Activated T-helper 9 cell treated with anti-CD3 and anti-CD28 coated beads, Interleukin-2, amount 50 U/mL, for 16 hours (primary cell): ENCODE measurements at regions not wholly inside any gene's neighbourhood (a gene's known extent, or its start where the extent isn't known, plus 50 kb on each side); places are given as distances from the start of the nearest gene placed in this dataset.
"Not testable (repeated sequence)": the region's sequence is repeated elsewhere in the genome, so short reads cannot be mapped to it uniquely, and the experiment has no call there.

Experiments used
- DNase-seq: peaks from one replicate; pipeline ENCODE4 v3.0.0-alpha.2; 2020; ENCODE audit warnings: low read depth

DNA sequence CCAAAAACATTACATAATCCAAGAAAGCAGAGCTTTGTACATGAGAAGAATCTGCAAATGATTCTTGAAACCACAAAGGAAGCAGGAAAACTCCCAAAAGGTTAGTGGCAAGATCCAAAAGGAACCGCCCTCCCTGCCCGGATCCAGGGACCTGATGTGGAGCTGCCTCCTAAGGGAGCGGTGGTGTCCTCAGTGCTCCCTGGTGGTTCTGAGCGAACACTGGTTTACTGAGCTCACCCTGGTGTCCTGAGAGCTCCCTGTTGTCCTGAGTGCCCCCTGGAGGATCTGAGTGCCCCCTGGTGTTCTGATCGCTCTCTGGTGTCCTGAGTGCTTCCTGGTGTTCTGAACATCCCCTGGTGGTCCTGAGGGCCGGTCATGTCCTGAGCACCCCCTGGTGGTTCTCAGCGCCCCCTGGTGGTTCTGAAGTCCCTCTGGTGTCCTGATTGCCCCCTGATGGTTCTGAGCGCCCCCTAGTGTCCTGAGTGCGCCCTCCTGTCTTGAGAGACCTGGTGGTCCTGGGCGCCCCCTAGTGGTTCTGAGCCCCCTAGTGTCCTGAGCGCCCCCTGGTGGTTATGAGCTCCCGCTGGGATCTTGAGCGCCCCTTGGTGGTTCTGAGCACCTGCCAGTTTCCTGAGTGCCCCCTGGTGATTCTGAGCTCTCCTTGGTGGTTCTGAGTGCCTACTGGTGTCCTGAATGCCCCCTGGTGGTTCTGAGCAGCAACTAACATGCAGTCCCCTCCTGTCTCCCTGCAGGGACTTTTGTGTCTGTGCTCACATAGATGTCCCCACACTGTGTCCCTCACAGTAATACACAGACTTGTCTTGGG, 891.1 kb downstream of the TMEM121 start:
- DNase-seq = peak; percentile 71

DNA sequence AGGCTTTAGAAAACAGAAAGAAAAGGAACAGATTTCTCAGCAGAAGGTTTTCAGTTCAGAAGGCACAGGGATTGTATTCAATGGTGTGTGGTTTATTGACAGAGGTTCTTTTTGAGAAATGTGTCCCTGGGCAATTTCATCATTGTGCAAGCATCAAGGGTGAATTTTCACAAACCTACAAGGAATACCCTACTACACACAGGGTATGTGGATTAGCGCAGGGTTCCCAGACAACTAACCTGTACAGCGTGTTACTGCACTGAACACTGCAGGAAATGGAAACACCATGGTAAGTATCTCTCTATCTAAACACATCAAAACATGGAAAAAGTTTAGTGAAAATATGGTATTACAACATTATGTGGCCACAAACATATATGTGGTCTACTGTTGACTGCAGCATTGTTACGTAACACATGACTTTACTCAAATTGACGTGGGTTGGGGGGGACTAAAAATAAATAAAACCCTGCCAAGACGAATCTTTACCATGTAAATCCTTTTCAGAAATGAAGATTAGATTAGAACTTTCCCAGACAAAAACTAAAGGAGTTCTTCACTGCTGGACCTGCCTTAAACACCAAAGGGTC, 893.1 kb downstream of the TMEM121 start:
- DNase-seq = no peak

DNA sequence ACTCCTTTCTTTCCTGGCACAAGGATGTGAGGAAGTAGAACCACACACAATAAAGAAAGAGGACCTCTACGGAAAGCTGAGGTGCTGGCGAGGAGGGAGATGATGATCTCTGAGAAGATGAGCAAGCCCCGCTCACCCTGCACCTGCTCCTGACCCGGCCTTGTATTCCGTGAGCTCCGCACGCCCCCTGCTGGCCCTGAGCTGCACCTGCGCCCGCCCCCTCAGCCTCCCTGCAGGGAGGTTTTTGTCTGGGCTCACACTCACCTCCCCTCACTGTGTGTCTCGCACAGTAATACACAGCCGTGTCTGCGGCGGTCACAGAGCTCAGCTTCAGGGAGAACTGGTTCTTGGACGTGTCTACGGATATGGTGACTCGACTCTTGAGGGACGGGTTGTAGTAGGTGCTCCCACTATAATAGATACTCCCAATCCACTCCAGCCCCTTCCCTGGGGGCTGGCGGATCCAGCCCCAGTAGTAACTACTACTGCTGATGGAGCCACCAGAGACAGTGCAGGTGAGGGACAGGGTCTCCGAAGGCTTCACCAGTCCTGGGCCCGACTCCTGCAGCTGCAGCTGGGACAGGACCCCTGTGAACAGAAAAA, 895.1 kb downstream of the TMEM121 start:
- DNase-seq = peak; percentile 77

DNA sequence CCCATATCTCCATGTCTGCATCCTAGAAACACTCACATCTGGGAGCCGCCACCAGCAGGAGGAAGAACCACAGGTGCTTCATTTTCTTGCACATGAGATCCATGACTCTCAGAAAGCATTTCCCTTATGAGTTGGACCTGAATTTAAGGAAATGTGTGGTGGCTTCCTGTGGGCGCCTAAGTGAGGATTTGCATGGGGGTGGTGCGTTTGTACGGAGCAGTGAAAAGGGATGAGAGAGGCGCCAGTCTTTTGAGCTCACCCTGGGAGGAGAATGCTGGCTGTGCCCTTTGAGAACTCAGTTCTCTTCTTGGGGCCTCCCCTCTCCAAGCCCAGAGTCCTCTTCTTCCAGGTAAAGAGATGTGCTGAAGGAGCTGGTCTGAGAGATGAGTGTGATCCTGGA, 895.7 kb downstream of the TMEM121 start:
- DNase-seq = no peak

DNA sequence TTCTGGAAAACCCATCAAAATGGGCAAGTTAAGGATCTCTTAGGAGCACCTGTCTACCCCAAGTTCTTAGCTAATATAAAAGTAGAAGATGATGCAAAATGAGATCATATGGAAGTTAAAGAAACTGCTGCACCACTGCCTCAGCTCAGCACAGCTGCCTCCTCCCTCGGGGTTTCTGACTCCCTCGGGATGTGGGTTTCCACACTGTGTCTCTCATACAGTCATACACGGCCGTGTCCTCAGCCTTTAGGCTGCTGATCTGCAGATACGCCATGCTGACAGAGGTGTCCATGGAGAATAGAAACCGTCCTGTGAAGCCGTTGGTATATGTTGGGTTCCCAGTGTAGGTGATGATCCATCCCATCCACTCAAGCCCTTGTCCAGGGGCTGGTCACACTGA, 898.8 kb downstream of the TMEM121 start:
- not testable (repeated sequence) for DNase-seq

DNA sequence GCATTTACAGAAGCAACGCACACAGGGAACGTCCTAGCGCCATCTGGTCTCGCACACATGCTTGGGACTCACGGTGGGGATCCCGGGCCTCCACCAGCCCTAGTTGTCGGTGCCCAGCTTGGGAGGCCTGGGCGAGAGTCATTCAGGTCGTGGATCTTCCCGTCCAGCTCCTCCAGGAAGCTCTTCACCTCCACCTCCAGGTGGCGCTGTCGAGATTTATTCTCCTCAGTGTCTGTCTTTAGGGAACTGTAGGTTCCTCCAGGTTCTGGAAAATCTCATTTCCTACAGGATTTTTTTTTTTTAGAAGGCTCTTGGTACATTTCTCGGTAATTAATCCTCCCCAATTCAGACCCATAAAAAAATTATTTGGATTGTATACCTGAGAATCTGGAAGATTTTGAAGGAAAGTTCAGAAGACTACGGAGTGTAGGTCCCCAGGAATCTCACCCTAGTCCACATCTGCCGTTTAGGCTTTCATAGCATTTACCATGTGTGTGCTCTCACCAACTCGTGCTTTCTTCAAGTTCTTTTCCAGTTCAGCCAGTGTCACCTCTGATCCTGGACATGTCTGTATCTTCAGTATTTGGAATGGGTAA, 910.0 kb downstream of the TMEM121 start:
- DNase-seq = peak; percentile 63

DNA sequence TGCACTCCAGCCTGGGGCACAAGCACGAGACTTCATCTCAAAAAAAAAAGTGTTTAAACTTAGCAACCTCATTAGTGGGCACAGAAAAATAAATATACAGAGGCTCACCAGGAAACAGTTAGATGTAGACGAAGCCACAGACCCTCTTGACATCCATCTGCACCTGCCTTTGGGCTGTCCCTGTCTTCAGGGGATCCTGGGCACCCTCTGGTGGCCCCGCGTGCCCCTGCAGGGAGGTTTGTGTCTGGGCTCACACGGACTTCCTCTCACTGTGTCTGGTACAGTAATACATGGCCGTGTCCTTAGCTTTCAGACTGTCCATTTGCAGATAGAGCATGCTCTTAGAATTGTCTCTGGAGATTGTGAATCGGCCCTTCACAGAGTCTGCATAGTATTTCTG, 916.5 kb downstream of the TMEM121 start:
- DNase-seq = peak; percentile 13

DNA sequence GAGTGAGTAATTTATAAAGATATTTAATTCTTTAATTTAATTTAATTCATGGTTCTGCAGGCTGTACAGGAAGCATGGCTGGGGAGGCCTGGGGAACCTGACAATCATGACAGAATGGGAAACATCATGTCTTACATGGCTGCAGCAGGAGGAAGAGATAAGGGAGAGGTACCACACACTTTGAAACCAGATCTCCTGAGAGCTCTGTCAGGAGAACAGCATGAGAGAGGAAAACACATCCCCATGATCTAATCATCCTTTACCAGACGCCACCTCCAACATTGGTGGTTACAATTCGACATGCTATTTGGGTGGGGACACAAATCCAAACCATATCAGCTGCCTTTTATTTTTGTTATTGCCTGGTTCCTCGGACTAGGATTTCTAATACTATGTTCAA, 928.6 kb downstream of the TMEM121 start:
- no peak for DNase-seq

DNA sequence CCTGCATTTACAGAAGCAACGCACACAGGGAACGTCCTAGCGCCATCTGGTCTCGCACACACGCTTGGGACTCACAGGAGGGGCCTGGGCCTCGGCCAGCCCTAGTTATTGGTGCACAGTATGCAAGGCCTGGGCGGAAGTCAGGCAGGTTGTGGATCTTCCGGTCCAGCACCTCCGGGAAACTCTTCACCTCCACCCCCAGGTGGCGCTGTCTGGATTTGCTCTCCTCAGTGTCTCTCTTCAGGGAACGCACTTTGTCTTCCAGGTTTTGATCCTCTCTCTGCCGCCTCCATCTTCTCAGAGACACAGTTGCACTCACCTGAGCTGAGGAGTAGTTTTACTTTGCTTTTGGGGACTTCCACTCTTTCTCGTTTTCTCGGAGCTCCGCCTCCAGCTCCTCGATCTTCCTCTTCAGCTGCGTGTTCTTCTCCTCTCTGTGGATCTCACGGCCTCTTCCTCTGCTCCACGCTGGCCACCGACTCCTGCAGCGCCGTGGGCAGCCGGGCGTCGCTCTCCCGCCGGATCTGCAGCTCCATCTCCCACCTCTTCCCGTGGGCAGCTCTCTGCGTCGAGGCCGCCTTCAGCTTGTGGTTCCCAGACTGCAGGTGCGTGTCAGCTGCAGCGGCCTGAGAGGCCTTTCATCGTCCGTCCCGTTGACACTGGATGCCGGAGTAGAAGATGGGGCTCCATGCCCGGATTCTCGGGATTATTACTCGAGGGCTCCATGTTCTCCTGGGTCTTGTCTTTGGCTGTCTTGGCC, 933.8 kb downstream of the TMEM121 start:
- DNase-seq = peak; percentile 62

DNA sequence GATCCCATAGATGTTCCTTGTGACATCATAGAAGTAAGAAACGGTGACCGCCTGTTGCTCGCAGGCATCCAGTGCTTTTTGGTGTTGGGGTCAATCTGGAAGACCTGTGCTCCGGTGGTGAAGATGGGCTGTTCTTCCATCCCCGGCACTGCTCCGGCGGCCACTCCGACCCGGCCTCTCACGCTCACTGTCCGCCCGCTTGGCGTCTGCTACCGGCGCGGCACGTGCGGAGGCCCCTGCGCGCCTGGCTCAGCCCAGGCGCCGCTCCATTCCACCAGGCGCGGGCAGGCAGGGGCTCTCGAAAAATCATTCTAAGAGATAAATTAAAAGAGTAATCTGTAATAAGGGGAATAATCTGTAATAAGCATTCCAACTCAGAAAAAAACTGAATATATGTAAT, 934.5 kb downstream of the TMEM121 start:
- DNase-seq = no peak

DNA sequence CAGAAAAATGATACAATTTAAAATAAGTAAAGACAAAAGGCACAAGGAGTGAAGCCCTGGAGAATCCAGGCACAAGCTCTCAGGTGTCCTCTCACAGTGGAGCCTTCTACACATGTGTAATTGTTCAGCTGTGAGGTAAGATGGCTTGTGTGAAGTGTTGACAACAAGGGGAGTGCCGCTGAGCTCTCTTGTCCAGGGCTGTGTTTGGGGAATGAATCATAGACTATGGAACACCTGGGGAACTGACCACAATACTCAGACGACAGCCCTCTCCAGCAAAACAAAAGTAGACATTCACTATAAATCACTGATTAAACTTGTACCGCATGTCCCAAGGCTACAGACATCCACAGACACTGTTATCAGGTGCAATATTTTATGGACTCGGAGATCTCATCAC, 940.1 kb downstream of the TMEM121 start:
- DNase-seq = not testable (repeated sequence)

DNA sequence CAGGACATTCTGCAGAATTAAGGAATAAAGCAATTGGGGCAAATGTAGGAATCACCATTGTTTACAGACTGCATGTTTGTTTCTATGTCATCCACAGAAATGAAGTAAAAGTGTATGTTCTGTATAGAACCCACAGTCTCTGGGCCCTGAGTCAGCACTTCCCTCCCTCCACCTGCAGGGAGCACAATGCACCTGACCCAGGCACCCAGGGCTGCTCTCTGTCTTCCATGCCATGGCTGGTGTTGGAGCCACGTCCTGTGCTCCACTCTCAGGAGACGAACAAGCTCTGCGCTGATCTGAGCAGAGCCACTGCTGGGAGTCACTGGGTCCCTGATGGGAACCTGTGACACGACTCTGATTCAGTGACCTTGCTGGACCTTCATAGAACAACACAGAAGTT, 942.5 kb downstream of the TMEM121 start:
- not testable (repeated sequence) for DNase-seq

DNA sequence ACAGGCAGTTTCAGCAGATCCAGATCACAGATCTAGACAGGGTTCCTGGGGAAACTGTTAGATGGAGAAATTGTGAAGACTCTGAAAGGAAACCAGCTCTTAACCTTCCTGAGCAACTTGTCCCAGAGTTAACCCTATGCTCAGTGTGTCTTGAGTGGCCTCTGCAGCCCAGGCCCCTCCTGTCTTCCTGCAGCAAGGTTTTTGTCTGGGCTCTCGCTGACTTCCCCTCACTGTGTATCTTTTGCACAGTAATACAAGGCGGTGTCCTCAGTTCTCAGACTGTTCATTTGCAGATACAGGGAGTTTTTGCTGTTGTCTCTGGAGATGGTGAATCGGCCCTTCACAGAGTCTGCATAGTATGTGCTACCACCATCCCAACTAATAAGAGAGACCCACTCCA, 943.6 kb downstream of the TMEM121 start:
- not testable (repeated sequence) for DNase-seq

DNA sequence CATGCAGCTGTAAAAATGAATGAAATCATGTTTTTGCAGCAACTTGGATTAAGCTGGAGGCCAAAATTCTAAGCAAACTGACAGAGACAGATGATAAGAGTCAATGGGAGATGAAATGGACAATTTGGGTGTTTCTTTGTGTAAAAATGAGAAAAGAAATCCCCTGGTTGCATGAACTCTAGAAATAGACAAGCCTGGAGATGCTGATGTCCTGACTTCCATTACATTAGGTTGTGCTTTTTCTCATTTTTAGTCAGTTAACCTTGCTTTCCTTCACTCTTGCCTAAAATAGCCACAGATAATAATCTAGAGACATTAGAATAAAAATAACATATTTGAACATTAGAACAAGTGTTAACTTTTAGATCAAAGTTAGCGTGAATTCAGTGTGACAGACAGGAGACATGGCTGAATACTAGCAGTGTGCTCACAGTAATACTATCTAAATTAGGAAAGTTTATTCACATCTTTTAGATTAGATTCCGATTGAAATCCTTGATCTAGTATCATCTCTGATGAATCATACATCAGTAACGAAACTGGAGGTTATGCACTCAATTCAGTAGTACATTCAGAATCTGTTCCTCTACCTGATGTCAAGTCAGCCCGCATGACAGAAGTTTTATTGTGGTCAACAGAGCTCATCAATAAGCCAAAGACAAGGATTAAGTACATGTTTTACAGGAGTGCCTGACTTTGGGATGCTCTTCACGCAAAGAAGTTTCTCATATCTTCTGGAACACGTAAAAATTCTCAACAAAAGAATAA, 948.1 kb downstream of the TMEM121 start:
- DNase-seq = not testable (repeated sequence)

DNA sequence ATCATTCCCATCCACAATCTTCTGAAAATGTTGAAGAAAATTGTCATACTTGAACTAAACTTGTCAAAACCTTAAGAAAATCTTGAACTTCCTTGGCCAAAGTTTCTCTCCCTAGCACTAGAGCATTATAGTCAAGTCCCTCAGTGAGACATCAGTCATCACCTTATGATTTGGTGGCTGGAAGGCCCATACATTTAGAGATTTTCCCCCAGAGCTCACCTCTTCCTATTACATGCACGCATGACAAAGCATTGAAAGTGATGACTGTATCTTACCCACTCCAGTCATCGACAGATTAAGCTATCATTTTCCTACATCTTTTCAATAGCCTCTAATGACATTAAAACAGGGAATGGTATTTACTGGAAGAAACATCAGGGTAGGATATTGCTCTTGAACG, 948.8 kb downstream of the TMEM121 start:
- DNase-seq = not testable (repeated sequence)

DNA sequence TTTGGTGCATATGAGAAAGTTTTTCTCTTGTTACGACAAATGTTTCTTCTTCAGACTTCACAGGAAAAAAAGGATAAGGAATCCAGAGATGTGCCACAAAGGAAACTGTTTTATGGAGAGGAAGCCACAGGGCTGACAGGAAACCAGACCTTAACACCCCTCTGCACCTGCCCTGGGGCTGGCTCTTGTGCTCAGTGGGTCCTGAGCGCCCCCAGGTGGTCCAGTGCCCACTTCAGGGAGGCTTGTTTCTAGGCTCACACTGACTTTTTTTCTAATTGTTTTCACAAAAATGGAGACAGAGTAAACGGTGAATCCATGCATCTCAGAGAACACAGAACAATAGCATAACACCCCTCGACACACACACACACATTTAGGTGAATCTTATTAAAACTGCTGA, 951.2 kb downstream of the TMEM121 start:
- not testable (repeated sequence) for DNase-seq

DNA sequence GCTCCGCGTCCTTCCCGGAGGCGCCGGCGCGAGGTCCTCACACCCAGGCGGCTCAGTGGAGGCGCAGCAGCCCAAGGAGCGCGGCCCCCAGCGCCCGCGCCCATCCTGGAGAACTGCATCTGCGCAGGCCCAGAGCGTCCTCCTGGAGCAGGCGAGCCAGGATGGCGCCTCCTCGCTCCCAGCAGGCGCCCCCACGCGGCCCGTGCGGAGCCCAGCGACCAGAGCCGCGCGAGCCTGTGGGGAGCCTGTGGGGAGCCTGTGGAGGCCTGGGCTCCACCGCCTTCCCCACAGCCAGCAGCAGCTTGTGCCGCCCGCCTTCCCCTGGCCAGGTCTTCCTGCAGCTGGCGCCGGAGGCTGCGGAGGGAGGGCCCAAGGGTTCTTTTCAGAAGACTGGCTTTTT, 953.9 kb downstream of the TMEM121 start:
- not testable (repeated sequence) for DNase-seq

DNA sequence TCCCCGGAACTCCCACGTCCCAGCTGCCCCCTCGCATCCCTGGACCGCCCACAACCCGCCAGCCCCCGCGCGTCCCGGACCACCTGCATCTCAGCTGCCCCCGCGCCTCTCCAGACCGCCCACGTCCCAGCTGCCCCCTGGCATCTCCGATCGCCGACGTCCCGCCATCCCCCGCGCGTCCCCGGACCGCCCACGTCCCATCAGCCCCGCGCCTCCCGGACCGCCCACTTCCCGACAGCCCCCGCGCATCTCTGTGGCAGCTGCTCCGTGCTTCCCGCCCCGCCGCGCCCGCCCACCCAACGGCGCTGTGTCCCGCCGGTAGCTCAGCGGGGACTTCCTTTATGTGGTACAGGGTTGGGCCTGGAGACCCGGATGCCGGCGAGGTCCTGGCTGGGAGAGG, 955.8 kb downstream of the TMEM121 start:
- not testable (repeated sequence) for DNase-seq

DNA sequence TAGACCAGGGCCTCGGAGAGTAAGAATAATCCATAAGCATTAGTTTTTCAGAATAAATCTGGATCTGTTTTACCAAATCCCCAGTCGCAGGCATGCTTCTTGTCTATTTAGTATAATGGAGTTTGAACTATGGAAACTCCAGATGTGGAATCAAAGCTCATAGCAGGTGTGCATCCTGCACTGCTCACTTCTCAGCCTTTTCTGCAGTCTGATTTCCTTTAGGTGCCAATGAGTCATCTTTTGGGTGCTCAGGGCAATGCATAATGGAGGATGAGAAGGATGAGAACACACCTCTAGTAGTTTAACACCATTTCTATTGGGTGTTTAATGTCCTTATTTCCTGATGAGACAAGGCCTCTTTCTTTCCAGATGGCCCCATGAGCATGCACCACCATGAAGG, 961.2 kb downstream of the TMEM121 start:
- no peak for DNase-seq

DNA sequence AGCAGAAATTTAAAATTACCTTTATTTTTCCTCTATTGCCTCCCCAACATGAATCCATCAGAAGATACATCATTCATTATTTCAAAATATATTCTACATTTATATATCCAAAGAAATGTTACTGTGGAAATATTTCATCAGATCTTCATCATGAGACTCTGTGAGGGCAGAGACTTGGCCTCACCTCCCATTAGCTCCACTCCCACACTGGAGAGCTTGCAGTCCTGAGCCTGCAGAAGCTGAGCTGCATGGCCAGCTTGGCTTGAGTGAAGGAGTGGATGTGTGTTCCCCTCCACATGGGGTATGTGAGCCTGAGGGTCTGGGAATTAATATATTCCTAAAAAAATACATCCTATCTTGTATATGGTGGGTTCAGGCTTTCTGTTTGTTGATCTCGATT, 961.9 kb downstream of the TMEM121 start:
- no peak for DNase-seq

DNA sequence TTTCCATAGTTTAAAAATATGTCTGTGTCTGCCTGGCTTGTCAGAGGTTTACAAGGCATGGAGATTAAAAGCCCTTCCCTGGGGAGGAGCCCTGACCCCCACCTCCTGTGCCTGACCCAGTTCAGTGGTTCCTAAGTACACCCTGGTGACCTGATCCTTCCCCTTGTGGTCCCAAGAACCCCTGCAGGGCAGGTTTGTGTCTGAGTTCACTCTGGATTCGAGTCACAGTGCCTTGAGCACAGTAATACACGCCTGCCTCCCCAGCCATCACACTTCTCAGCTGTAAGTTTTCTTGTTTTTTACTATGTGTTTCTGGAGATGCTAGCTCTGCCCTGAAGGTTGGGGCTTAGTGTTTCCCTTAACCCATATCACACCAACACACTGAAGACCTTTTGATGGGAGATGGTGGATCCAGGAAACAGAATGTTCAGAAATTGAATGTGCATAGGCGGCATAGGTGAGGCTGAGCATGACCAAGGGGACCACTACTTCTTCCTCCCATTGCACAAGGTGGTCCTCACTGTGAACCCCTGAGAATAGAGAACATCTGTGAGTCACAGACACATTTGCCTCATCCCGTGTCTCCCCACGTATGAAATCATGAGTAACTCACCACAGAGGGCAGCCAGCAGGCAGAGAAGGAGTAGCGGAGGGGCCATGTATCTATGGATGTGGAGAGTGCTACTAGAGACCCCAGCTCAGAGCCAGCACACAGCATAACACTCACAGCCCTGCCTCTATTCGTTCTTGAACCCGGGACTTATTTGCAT, 962.9 kb downstream of the TMEM121 start:
- no peak for DNase-seq
